CD4-positive, alpha-beta memory T cell (primary cell): ENCODE measurements at regions not wholly inside any gene's neighbourhood (a gene's known extent, or its start where the extent isn't known, plus 50 kb on each side); places are given as distances from the start of the nearest gene placed in this dataset.

Experiments
- CTCF ChIA-PET: fragments of 350-600 bp; sonication (Branson Sonifier 250); formaldehyde crosslinking; loops from one replicate; lab custom pipeline; 2021; ENCODE audit warnings: inconsistent platforms; ENCODE audit not compliant: partially characterized antibody; lab: Charles Lee
- POLR2A ChIA-PET: fragments of 350-600 bp; sonication (Branson Sonifier 250); formaldehyde crosslinking; loops from one replicate; lab custom pipeline; 2021; ENCODE audit not compliant: partially characterized antibody; lab: Charles Lee
- DNase-seq, 5 donors: peaks; one replicate each; pipeline versions ENCODE4 v3.0.0 to v3.0.0-alpha.2; 2020 to 2022; ENCODE audit warnings: mixed read lengths in 1 of 5
- H3K27ac ChIP-seq: one replicate; pipeline ENCODE4 v1.7.0; 2013; ENCODE audit warnings: low read depth, low read length
- H3K27me3 ChIP-seq: 2 replicates; pipeline ENCODE4 v1.7.0; 2013; ENCODE audit warnings: mild to moderate bottlenecking, low read length, moderate library complexity; ENCODE audit not compliant: insufficient read depth
- H3K36me3 ChIP-seq: 2 replicates; pipeline ENCODE4 v1.7.0; 2013; ENCODE audit warnings: mild to moderate bottlenecking, low read length, moderate library complexity; ENCODE audit not compliant: insufficient read depth
- H3K4me1 ChIP-seq: 2 replicates; pipeline ENCODE4 v1.7.0; 2013; ENCODE audit warnings: mild to moderate bottlenecking, low read length, moderate library complexity; ENCODE audit not compliant: insufficient read depth
- H3K4me3 ChIP-seq, 2 donors: one replicate each; pipeline ENCODE4 v1.7.0; 2013; ENCODE audit warnings: low read length in 2 of 2, mild to moderate bottlenecking in 1 of 2
- H3K9me3 ChIP-seq, 2 donors: one replicate each; pipeline ENCODE4 v1.7.0; 2013; ENCODE audit warnings: low read length in 2 of 2, control low read depth in 1 of 2; ENCODE audit not compliant: control insufficient read depth in 1 of 2
- H3K27ac Mint-ChIP-seq, 7 donors: one replicate each; pipeline ENCODE4 v1.8.0; 2020 to 2021; ENCODE audit warnings: mixed read lengths in 7 of 7, mild to moderate bottlenecking in 6 of 7, inconsistent platforms in 3 of 7, moderate library complexity in 3 of 7
- H3K27me3 Mint-ChIP-seq, 2 donors: one replicate each; pipeline ENCODE4 v1.8.0; 2020 to 2021; ENCODE audit warnings: mixed read lengths in 2 of 2
- H3K36me3 Mint-ChIP-seq, 2 donors: one replicate each; pipeline ENCODE4 v1.8.0; 2020 to 2021; ENCODE audit warnings: mixed read lengths in 2 of 2, inconsistent platforms in 1 of 2, mild to moderate bottlenecking in 1 of 2
- H3K4me1 Mint-ChIP-seq, 4 donors: one replicate each; pipeline ENCODE4 v1.8.0; 2020 to 2021; ENCODE audit warnings: mixed read lengths in 4 of 4, mild to moderate bottlenecking in 1 of 4
- H3K4me3 Mint-ChIP-seq, 8 donors: one replicate each; pipeline ENCODE4 v1.8.0; 2020 to 2021; ENCODE audit warnings: mixed read lengths in 8 of 8, mild to moderate bottlenecking in 7 of 8, moderate library complexity in 6 of 8, inconsistent platforms in 3 of 8
- H3K9me3 Mint-ChIP-seq, 8 donors: one replicate each; pipeline ENCODE4 v1.8.0; 2020 to 2021; ENCODE audit warnings: mixed read lengths in 8 of 8, mild to moderate bottlenecking in 5 of 8, inconsistent platforms in 3 of 8, moderate library complexity in 1 of 8
- intact Hi-C: fragments of 100-400 bp; cut with micrococcal nuclease; formaldehyde crosslinking; loops from one replicate; pipeline ENCODE4 v1.15.1; 2023

DNA sequence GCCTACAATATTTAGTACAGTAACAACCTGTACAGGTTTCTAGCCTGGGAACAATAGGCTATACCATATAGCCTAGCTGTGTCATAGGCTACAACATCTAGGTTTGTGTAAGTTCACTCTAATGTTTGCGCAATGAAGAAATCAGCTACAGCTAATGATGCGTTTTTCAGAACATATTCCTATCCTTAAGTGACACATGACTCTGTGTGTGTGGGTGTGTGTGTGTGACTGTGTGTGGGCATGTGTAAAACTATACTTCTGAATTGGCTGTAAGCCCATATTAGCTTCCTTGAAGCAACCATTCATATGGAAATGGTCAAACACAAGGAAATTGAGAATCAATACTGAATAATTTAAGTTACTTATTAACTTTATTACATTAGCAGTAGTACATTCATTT is 120.8 kb upstream of the SULT1C3 start:
- no peak overlapping the region for H3K4me3 Mint-ChIP-seq
- H3K9me3 ChIP-seq, result no peaks in the 10 kb centered on the region
- ChIA-PET CTCF (no interaction called here), POLR2A (no interaction called here)
- no peak overlapping the region for H3K27ac Mint-ChIP-seq
- DNase-seq, result no peak
- H3K36me3 ChIP-seq, result no peaks in the 10 kb centered on the region
- H3K4me1 Mint-ChIP-seq, result no peaks in the 10 kb centered on the region
- H3K27me3 Mint-ChIP-seq, result peaks cover 0 to 2% of the 10 kb centered on the region in 2 donors
- H3K36me3 Mint-ChIP-seq, result no peaks in the 10 kb centered on the region
- H3K4me3 ChIP-seq, result no peak overlapping the region
- H3K9me3 Mint-ChIP-seq, result peaks cover 0 to 3% (median under 1%) of the 10 kb centered on the region in 8 donors
- H3K27ac ChIP-seq, result no peak overlapping the region
- H3K27me3 ChIP-seq, result no peaks in the 10 kb centered on the region
- no peaks in the 10 kb centered on the region for H3K4me1 ChIP-seq
- intact Hi-C loops, result no loop called here

- Mint-ChIP-seq H3K36me3 (no peaks in the 10 kb centered on the region), H3K4me3 (no peak overlapping the region), H3K4me1 (no peaks in the 10 kb centered on the region), H3K27ac (no peak overlapping the region), H3K27me3 (no peaks in the 10 kb centered on the region), H3K9me3 (peaks cover 0 to 3% (median 0%) of the 10 kb centered on the region in 8 donors)
- H3K4me3 ChIP-seq, result no peak overlapping the region
- ChIA-PET POLR2A (no interaction called here), CTCF (no interaction called here)
- no peak for DNase-seq
- intact Hi-C loops, result no loop called here
- no peak overlapping the region for H3K27ac ChIP-seq
- no peaks in the 10 kb centered on the region for H3K9me3 ChIP-seq
- no peaks in the 10 kb centered on the region for H3K36me3 ChIP-seq
- no peaks in the 10 kb centered on the region for H3K27me3 ChIP-seq
- H3K4me1 ChIP-seq, result no peaks in the 10 kb centered on the region
Measured at GRCh38 chr2:108119492-108119891, 120.3 kb upstream of the SULT1C3 start.

- ChIA-PET POLR2A (no interaction called here), CTCF (no interaction called here)
- Mint-ChIP-seq H3K27ac (no peak overlapping the region), H3K4me3 (no peak overlapping the region), H3K27me3 (no peaks in the 10 kb centered on the region), H3K9me3 (peaks cover 0 to 2% (median 0%) of the 10 kb centered on the region in 8 donors), H3K36me3 (no peaks in the 10 kb centered on the region), H3K4me1 (no peaks in the 10 kb centered on the region)
- Histone ChIP-seq H3K27ac (no peak overlapping the region), H3K27me3 (no peaks in the 10 kb centered on the region), H3K36me3 (no peaks in the 10 kb centered on the region), H3K4me1 (no peaks in the 10 kb centered on the region), H3K4me3 (no peak overlapping the region), H3K9me3 (no peaks in the 10 kb centered on the region)
- intact Hi-C loops, result no loop called here
- no peak for DNase-seq
Measured at GRCh38 chr2:108124736-108125495, 114.9 kb upstream of the SULT1C3 start.

DNA sequence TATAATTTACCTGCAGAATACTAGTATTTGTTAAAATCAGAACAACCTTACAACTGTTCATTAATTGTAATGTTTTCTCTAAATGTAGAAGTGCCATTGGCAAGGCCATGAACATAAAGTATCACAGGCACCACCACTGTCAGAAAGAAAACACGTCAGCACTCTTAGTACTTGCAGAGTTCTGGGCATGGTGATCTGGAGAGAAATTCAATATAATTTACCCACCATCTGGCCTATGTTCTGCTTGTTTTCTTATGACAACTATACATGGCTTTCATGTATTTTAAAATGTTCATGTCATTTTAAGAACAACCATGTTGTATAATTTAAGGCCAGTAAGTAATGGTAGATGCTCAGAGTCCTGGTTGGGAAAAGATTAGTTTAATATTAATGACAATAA is 114.2 kb upstream of the SULT1C3 start:
- peaks cover 0 to 2% (median 0%) of the 10 kb centered on the region in 8 donors for H3K9me3 Mint-ChIP-seq
- ChIA-PET CTCF (no interaction called here), POLR2A (no interaction called here)
- H3K27ac ChIP-seq, result no peak overlapping the region
- H3K36me3 ChIP-seq, result no peaks in the 10 kb centered on the region
- H3K27me3 ChIP-seq, result no peaks in the 10 kb centered on the region
- intact Hi-C loops, result no loop called here
- no peak overlapping the region for H3K4me3 Mint-ChIP-seq
- no peak overlapping the region for H3K27ac Mint-ChIP-seq
- H3K9me3 ChIP-seq, result no peaks in the 10 kb centered on the region
- no peaks in the 10 kb centered on the region for H3K4me1 Mint-ChIP-seq
- H3K4me3 ChIP-seq, result no peak overlapping the region
- no peaks in the 10 kb centered on the region for H3K4me1 ChIP-seq
- no peak for DNase-seq
- no peaks in the 10 kb centered on the region for H3K36me3 Mint-ChIP-seq
- H3K27me3 Mint-ChIP-seq, result no peaks in the 10 kb centered on the region

GRCh38 chr2:108128249-108128648 is 111.5 kb upstream of the SULT1C3 start:
- Histone ChIP-seq H3K36me3 (no peaks in the 10 kb centered on the region), H3K27ac (no peak overlapping the region), H3K9me3 (no peaks in the 10 kb centered on the region), H3K4me1 (no peaks in the 10 kb centered on the region), H3K4me3 (no peak overlapping the region), H3K27me3 (no peaks in the 10 kb centered on the region)
- intact Hi-C loops, result no loop called here
- Mint-ChIP-seq H3K36me3 (no peaks in the 10 kb centered on the region), H3K4me3 (no peak overlapping the region), H3K4me1 (no peaks in the 10 kb centered on the region), H3K9me3 (peaks cover 0 to 3% (median 0%) of the 10 kb centered on the region in 8 donors), H3K27ac (no peak overlapping the region), H3K27me3 (no peaks in the 10 kb centered on the region)
- ChIA-PET POLR2A (no interaction called here), CTCF (no interaction called here)
- no peak for DNase-seq

DNA sequence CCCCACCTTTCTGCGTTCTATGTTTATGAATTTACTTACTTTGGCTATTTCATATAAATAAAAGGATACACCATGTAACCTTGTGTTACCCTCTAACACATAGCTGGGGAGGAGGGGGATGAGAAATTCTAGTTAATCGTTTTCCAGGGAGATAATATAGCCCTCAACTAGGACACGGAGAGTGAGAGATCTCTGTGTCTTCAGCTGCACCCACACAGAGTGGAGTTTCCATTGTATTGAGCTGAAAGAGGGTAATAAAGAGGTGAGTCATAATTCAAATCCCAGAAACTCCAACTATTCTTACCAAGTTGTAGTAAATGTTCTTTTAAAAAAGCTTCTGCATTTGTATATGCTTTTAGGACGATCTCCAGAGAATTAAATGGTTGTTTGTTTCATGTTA is 110.1 kb upstream of the SULT1C3 start:
- H3K27me3 ChIP-seq, result no peaks in the 10 kb centered on the region
- H3K9me3 ChIP-seq, result no peaks in the 10 kb centered on the region
- no peak overlapping the region for H3K27ac ChIP-seq
- Mint-ChIP-seq H3K27me3 (no peaks in the 10 kb centered on the region), H3K36me3 (no peaks in the 10 kb centered on the region), H3K9me3 (peaks cover 0 to 3% (median 0%) of the 10 kb centered on the region in 8 donors), H3K27ac (no peak overlapping the region), H3K4me1 (no peaks in the 10 kb centered on the region), H3K4me3 (no peak overlapping the region)
- intact Hi-C loops, result no loop called here
- ChIA-PET POLR2A (no interaction called here), CTCF (no interaction called here)
- H3K4me3 ChIP-seq, result no peak overlapping the region
- H3K36me3 ChIP-seq, result no peaks in the 10 kb centered on the region
- no peak for DNase-seq
- no peaks in the 10 kb centered on the region for H3K4me1 ChIP-seq

DNA sequence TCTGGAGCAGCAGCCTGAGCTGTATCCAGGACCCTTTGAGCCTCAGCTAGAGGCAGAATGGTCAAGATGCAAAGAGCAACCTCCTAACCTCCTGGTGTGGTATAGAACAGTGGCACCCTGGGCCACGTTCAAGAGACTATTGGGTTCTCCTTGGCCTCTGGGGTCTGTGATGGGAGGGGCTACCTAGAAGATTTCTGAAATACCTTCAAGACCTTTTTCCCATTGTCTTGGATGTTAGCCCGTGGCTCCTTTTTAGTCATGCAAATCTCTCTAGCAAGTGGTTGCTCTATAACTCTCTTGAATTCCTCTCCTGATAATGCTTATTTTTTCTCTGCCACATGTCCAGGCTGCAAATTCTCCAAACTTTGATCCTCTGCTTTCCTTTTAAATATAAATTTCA is 106.3 kb upstream of the SULT1C3 start:
- POLR2A ChIA-PET, result no interaction called here
- intact Hi-C loops, result no loop called here
- H3K36me3 ChIP-seq, result no peaks in the 10 kb centered on the region
- Mint-ChIP-seq H3K9me3 (peaks cover 0 to 3% (median 0%) of the 10 kb centered on the region in 8 donors), H3K4me1 (no peaks in the 10 kb centered on the region), H3K27me3 (peaks cover 0 to 2% of the 10 kb centered on the region in 2 donors), H3K36me3 (no peaks in the 10 kb centered on the region), H3K27ac (no peak overlapping the region), H3K4me3 (no peak overlapping the region)
- H3K9me3 ChIP-seq, result no peaks in the 10 kb centered on the region
- no peaks in the 10 kb centered on the region for H3K27me3 ChIP-seq
- CTCF ChIA-PET, result no interaction called here
- no peak for DNase-seq
- no peak overlapping the region for H3K4me3 ChIP-seq
- no peaks in the 10 kb centered on the region for H3K4me1 ChIP-seq
- H3K27ac ChIP-seq, result no peak overlapping the region
